Esophagus muscularis mucosa (tissue), 4 donors: ENCODE measurements at regions not wholly inside any gene's neighbourhood (a gene's known extent, or its start where the extent isn't known, plus 50 kb on each side); places are given as distances from the start of the nearest gene placed in this dataset.

Experiments
- CTCF ChIP-seq, 3 experiments: fragments of 200-600 bp in 2 of 3; fragments of 450-650 bp in 1 of 3; sonication (generic) in 2 of 3; IDR thresholded peaks; one replicate each; pipeline ENCODE4 v1.5.1; 2017 to 2019; ENCODE audit warnings: antibody characterized with exemption in 3 of 3, mild to moderate bottlenecking in 2 of 3, moderate library complexity in 1 of 3
- EP300 ChIP-seq: sonication (generic); formaldehyde crosslinking; IDR thresholded peaks from one replicate; pipeline ENCODE4 v1.6.1; 2017; ENCODE audit warnings: antibody characterized with exemption
- POLR2A ChIP-seq: fragments of 450-650 bp; IDR thresholded peaks from one replicate; pipeline ENCODE4 v1.6.1; 2017; ENCODE audit warnings: antibody characterized with exemption, moderate library complexity, mild to moderate bottlenecking, low read depth
- POLR2AphosphoS5 ChIP-seq, 2 donors: sonication (generic); formaldehyde crosslinking; IDR thresholded peaks; one replicate each; pipeline ENCODE4 v1.6.1; 2017; ENCODE audit warnings: antibody characterized with exemption in 2 of 2

DNA sequence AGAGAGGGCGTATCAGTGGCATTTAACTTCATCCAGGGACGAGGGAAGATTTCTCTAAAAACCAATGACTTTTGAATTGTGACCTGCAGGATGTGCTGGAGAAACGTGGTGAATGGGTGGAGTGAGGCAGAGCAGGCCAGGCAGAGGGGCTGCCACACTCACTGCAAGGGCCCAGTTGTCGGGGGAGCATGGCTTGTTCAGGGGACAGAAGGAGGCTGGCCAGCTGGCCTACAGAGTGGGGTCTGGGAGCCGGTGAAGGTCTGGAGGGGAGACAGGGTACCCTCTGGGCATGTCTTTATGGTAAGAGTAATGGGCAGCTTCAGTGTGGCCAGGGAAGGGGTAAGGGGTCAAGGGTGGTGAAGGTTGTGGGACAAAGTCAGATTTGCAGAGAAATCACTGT is 225.2 kb upstream of the RGMA start:
- TF ChIP-seq POLR2AphosphoS5 (IDR thresholded peaks at IDR 0.05) (no peak), CTCF (IDR thresholded peaks at IDR 0.05) (no peak), POLR2A (no peak), EP300 (no peak)
